Activated B cell treated with CpG ODN at 0.5 μM for 24 hours (primary cell): ENCODE measurements at regions not wholly inside any gene's neighbourhood (a gene's known extent, or its start where the extent isn't known, plus 50 kb on each side); places are given as distances from the start of the nearest gene placed in this dataset.
A peak's percentile ranks its signal among the peaks of the same experiment; 100 is the strongest.

Source experiments
- ATAC-seq: fragments of 200-7000 bp; cut with Tn5 transposase; one replicate; pipeline ENCODE4 v1.10.0; 2021; ENCODE audit warnings: low read depth, mild to moderate bottlenecking, moderate library complexity
- CTCF ChIA-PET: fragments of 350-600 bp; sonication (Branson Sonifier 250); formaldehyde crosslinking; loops from one replicate; lab custom pipeline; 2021; ENCODE audit warnings: antibody characterized with exemption; lab: Charles Lee
- POLR2A ChIA-PET: fragments of 350-600 bp; sonication (Branson Sonifier 250); formaldehyde crosslinking; loops from one replicate; lab custom pipeline; 2021; ENCODE audit warnings: antibody characterized with exemption; lab: Charles Lee
- DNase-seq: peaks from one replicate; pipeline ENCODE4 v3.0.0; 2022
- H3K27ac Mint-ChIP-seq: one replicate; pipeline ENCODE4 v1.8.0; 2020; ENCODE audit warnings: mixed read lengths
- H3K27me3 Mint-ChIP-seq: one replicate; pipeline ENCODE4 v1.8.0; 2021; ENCODE audit warnings: mixed read lengths
- H3K36me3 Mint-ChIP-seq: one replicate; pipeline ENCODE4 v1.8.0; 2021; ENCODE audit warnings: low read depth, mixed read lengths
- H3K4me1 Mint-ChIP-seq: one replicate; pipeline ENCODE4 v1.8.0; 2021; ENCODE audit warnings: mixed read lengths
- H3K4me3 Mint-ChIP-seq: one replicate; pipeline ENCODE4 v1.8.0; 2020; ENCODE audit warnings: mild to moderate bottlenecking, mixed read lengths
- H3K9me3 Mint-ChIP-seq: one replicate; pipeline ENCODE4 v1.8.0; 2020; ENCODE audit warnings: mixed read lengths
- CTCF ChIP-seq: fragments of 200-600 bp; IDR thresholded peaks from one replicate; pipeline ENCODE4 v1.8.0; 2022; ENCODE audit warnings: antibody characterized with exemption, mild to moderate bottlenecking
- intact Hi-C: fragments of 100-400 bp; cut with micrococcal nuclease; formaldehyde crosslinking; loops from one replicate; pipeline ENCODE4 v1.15.1; 2024

DNA sequence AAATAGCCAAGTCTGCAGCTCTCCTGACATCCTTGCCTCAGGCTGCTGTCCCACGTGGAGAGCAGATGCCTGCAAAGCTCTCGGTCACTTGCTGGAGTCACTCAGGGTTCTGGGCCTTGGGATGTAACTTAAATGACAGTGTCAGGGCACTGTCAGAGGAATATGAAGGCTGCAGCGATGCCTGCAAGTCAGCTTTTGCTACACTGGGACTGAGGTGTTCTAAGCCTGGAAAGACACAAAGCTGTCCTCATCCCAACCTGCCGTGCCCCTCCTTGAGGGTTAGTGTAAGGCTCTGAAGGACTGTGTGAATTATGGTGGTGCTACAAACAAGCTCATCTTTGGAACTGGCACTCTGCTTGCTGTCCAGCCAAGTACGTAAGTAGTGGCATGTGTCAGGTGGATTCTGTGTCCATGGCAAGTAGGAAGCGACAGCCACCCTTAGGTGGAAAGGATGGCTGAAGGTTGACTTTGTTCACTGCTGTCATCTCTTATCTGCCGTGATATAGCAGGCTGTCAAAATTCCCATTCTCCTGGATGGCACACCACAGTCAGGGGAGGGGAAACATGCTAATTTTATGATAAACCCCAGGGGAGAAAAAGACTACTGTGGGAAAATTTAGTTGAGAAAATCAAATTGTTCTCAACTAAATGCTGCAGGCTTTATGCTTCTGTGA lies 79.9 kb downstream of the DAD1 start:
- no peak for TF ChIP-seq CTCF
- CTCF ChIA-PET, result interaction anchor here (1.0 to 5.7 kb wide), 4 partner anchors 10 to 61 kb away, joined by 3 to 36 read pairs (median 6); no protein-coding TSS in a partner anchor
- DNase-seq (no peak), ATAC-seq (no peak)
- Mint-ChIP-seq H3K9me3 (no peaks in the 10 kb centered on the region), H3K4me3 (peak overlapping the region; percentile 74), H3K27ac (peak overlapping the region; percentile 90), H3K27me3 (no peaks in the 10 kb centered on the region), H3K36me3 (no peaks in the 10 kb centered on the region), H3K4me1 (peaks cover 90% of the 10 kb centered on the region)
- POLR2A ChIA-PET, result interaction anchor here (0.8 to 9.9 kb wide), 14 partner anchors 9 to 47 kb away, joined by 3 to 100 read pairs (median 10); no protein-coding TSS in a partner anchor
- intact Hi-C loops, result loop anchor here (2.0 kb wide), 1 partner anchor 18 kb away; no protein-coding TSS in a partner anchor

DNA sequence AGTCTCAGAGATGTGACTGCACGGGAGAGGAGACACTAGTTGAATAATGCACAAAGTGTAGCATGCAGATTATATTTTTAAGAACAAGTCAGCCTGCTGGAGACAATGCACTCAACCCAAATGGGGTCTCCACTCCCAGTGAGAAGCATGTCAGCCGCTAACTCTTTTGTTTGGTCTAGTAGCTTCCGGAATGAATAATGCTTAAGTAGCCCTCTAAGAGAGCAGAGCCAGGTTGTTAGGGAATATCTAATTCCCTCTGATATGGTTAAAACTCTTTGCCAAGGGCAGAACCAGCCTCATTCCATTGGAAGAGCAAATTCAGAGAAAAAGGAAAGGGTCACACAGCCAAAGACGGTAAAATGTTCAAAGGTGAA lies 80.4 kb downstream of the DAD1 start:
- DNase-seq (no peak), ATAC-seq (no peak)
- Mint-ChIP-seq H3K4me3 (peak overlapping the region; percentile 74), H3K4me1 (peaks cover 91% of the 10 kb centered on the region), H3K27me3 (no peaks in the 10 kb centered on the region), H3K36me3 (no peaks in the 10 kb centered on the region), H3K27ac (peak overlapping the region; percentile 90), H3K9me3 (no peaks in the 10 kb centered on the region)
- no peak for TF ChIP-seq CTCF
- intact Hi-C loops, result loop anchor here (1.0 to 2.0 kb wide), 2 partner anchors 18 to 27 kb away; no protein-coding TSS in a partner anchor
- ChIA-PET CTCF (interaction anchor here (1.0 to 5.7 kb wide), 2 partner anchors 48 to 62 kb away, joined by 3 to 36 read pairs; no protein-coding TSS in a partner anchor), POLR2A (interaction anchor here (0.9 to 9.9 kb wide), 10 partner anchors 9 to 59 kb away, joined by 3 to 100 read pairs (median 10); no protein-coding TSS in a partner anchor)

DNA sequence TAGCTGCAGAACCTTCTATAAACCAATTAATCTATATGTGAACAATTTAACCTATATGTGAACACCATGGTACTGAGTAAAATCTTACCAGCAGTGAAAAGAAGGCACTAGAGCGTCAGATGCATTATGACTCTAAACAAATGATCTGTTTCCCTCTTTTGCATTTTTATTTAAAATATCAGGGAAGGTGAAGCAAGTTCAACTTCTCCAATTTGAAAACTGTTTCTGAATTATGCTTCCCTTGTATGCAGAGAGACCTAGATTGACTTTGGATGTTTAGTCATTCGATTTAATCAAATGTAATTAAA lies 80.9 kb downstream of the DAD1 start:
- Mint-ChIP-seq H3K27me3 (no peaks in the 10 kb centered on the region), H3K36me3 (no peaks in the 10 kb centered on the region), H3K9me3 (no peaks in the 10 kb centered on the region), H3K4me3 (peak overlapping the region; percentile 74), H3K27ac (peak overlapping the region; percentile 90), H3K4me1 (peaks cover 85% of the 10 kb centered on the region)
- intact Hi-C loops, result loop anchor here (1.0 to 2.0 kb wide), 2 partner anchors 17 to 27 kb away; no protein-coding TSS in a partner anchor
- no peak for TF ChIP-seq CTCF
- ATAC-seq (peak; percentile 67), DNase-seq (no peak)
- ChIA-PET CTCF (interaction anchor here (1.0 to 5.7 kb wide), 3 partner anchors 16 to 62 kb away, joined by 3 to 36 read pairs (median 4); no protein-coding TSS in a partner anchor), POLR2A (interaction anchor here (0.9 to 9.9 kb wide), 10 partner anchors 9 to 60 kb away, joined by 4 to 100 read pairs (median 16); no protein-coding TSS in a partner anchor)

- no peaks in the 10 kb centered on the region for H3K27me3 Mint-ChIP-seq
- DNase-seq (no peak), ATAC-seq (no peak)
- peak overlapping the region; percentile 49 for H3K4me3 Mint-ChIP-seq
- CTCF ChIA-PET, result interaction anchor here (1.2 to 5.7 kb wide), 5 partner anchors 11 to 63 kb away, joined by 3 to 36 read pairs (median 5); no protein-coding TSS in a partner anchor
- POLR2A ChIA-PET, result interaction anchor here (0.7 to 9.9 kb wide), 14 partner anchors 8 to 255 kb away, joined by 3 to 100 read pairs (median 8); no protein-coding TSS in a partner anchor
- peak overlapping the region; percentile 90 for H3K27ac Mint-ChIP-seq
- H3K4me1 Mint-ChIP-seq, result peaks cover 80% of the 10 kb centered on the region
- no peaks in the 10 kb centered on the region for H3K9me3 Mint-ChIP-seq
- intact Hi-C loops, result loop anchor here (1.0 kb wide), 1 partner anchor 49 kb away; no protein-coding TSS in a partner anchor
- TF ChIP-seq CTCF, result no peak
- no peaks in the 10 kb centered on the region for H3K36me3 Mint-ChIP-seq
These were observed 82.2 kb downstream of the DAD1 start for GRCh38 chr14:22506778-22507351.
